T-cell (primary cell): ENCODE measurements at regions not wholly inside any gene's neighbourhood (a gene's known extent, or its start where the extent isn't known, plus 50 kb on each side); places are given as distances from the start of the nearest gene placed in this dataset.

Experiments
- ATAC-seq, 4 experiments: fragments of 200-7000 bp in 3 of 4; fragments of 150-1000 bp in 1 of 4; cut with Tn5 transposase; replicated peaks in 1 of 4; 1 replicate in 3 of 4; 2 replicates in 1 of 4; pipeline ENCODE4 v1.10.0; 2021; ENCODE audit warnings: moderate library complexity in 3 of 4, mild to moderate bottlenecking in 2 of 4, moderate number of reproducible peaks in 1 of 4
- CTCF ChIA-PET, 2 donors: fragments of 300-600 bp; sonication (Branson Sonifier 250); formaldehyde crosslinking; loops; one replicate each; lab custom pipeline; 2022; ENCODE audit warnings: antibody characterized with exemption in 2 of 2; lab: Charles Lee
- POLR2A ChIA-PET, 2 donors: fragments of 300-600 bp; sonication (Branson Sonifier 250); formaldehyde crosslinking; loops; one replicate each; lab custom pipeline; 2022; ENCODE audit warnings: antibody characterized with exemption in 2 of 2; lab: Charles Lee
- DNase-seq, 35 experiments: peaks; one replicate each; pipeline versions ENCODE4 v3.0.0 to v3.0.0-alpha.2; 2013 to 2023
- H3K27ac ChIP-seq: one replicate; pipeline ENCODE4 v1.5.1; 2013; ENCODE audit warnings: low read length
- H3K27me3 ChIP-seq, 2 experiments: replicated peaks in 1 of 2; 1 replicate in 1 of 2; 2 replicates in 1 of 2; pipeline versions ENCODE4 v1.6.1 to v1.7.0; 2013; ENCODE audit warnings: low read length in 1 of 2, mixed read lengths in 1 of 2; ENCODE audit not compliant: control insufficient read depth in 2 of 2, insufficient read depth in 2 of 2; ENCODE audit errors: extremely low read depth in 1 of 2
- H3K36me3 ChIP-seq, 2 donors: 1 replicate in 1 of 2; 2 replicates in 1 of 2; pipeline versions ENCODE4 v1.6.1 to v1.7.0; 2013; ENCODE audit warnings: low read length in 1 of 2; ENCODE audit not compliant: control insufficient read depth in 2 of 2, insufficient read depth in 1 of 2; ENCODE audit errors: extremely low read depth in 1 of 2
- H3K4me1 ChIP-seq, 2 experiments: 1 replicate in 1 of 2; 2 replicates in 1 of 2; pipeline versions ENCODE4 v1.6.1 to v1.7.0; 2013; ENCODE audit warnings: low read length in 2 of 2, mixed read lengths in 1 of 2; ENCODE audit not compliant: insufficient read depth in 2 of 2, control insufficient read depth in 1 of 2; ENCODE audit errors: extremely low read depth in 1 of 2
- H3K4me3 ChIP-seq, 2 donors: 1 replicate in 1 of 2; 2 replicates in 1 of 2; pipeline versions ENCODE4 v1.5.1 to v1.7.0; 2013; ENCODE audit warnings: mild to moderate bottlenecking in 2 of 2, low read length in 1 of 2, moderate library complexity in 1 of 2; ENCODE audit not compliant: control insufficient read depth in 1 of 2; ENCODE audit errors: extremely low read depth in 1 of 2
- H3K9me3 ChIP-seq: 2 replicates; pipeline ENCODE4 v1.7.0; 2013
- H3K27ac Mint-ChIP-seq, 2 donors: one replicate each; pipeline ENCODE4 v1.8.0; 2020 to 2021; ENCODE audit warnings: mild to moderate bottlenecking in 2 of 2, mixed read lengths in 2 of 2
- H3K27me3 Mint-ChIP-seq, 2 donors: one replicate each; pipeline ENCODE4 v1.8.0; 2021 to 2022; ENCODE audit warnings: mixed read lengths in 2 of 2
- H3K36me3 Mint-ChIP-seq: one replicate; pipeline ENCODE4 v1.8.0; 2021; ENCODE audit warnings: mixed read lengths
- H3K4me1 Mint-ChIP-seq, 3 donors: one replicate each; pipeline ENCODE4 v1.8.0; 2020 to 2022; ENCODE audit warnings: mixed read lengths in 3 of 3, mild to moderate bottlenecking in 1 of 3
- H3K4me3 Mint-ChIP-seq, 3 donors: one replicate each; pipeline ENCODE4 v1.8.0; 2020 to 2022; ENCODE audit warnings: mild to moderate bottlenecking in 3 of 3, mixed read lengths in 3 of 3, moderate library complexity in 3 of 3
- H3K9me3 Mint-ChIP-seq, 3 donors: one replicate each; pipeline ENCODE4 v1.8.0; 2020 to 2022; ENCODE audit warnings: mixed read lengths in 3 of 3
- WGBS: methylation state at CpG from one replicate; pipeline ENCODE4 v1.1.5; 2013; ENCODE audit warnings: missing lambda C conversion rate; ENCODE audit not compliant: insufficient coverage; 5-methylcytosine and 5-hydroxymethylcytosine counted together

- Mint-ChIP-seq H3K27ac (no peak overlapping the region), H3K9me3 (peaks cover 4 to 16% (median 9%) of the 10 kb centered on the region in 3 donors), H3K4me1 (no peaks in the 10 kb centered on the region), H3K4me3 (no peak overlapping the region), H3K27me3 (no peaks in the 10 kb centered on the region), H3K36me3 (no peaks in the 10 kb centered on the region)
- ChIA-PET POLR2A (no interaction called here), CTCF (no interaction called here)
- Histone ChIP-seq H3K27ac (no peak overlapping the region), H3K9me3 (no peaks in the 10 kb centered on the region), H3K36me3 (no peaks in the 10 kb centered on the region), H3K4me3 (no peak overlapping the region), H3K27me3 (no peaks in the 10 kb centered on the region), H3K4me1 (no peaks in the 10 kb centered on the region)
- ATAC-seq (no peak), DNase-seq (no peak)
- no CpG with 5 or more reads among the region's 1 CpG for WGBS
Observed at GRCh38 chr2:185127412-185127811, 529.1 kb downstream of the ZNF804A start.

DNA sequence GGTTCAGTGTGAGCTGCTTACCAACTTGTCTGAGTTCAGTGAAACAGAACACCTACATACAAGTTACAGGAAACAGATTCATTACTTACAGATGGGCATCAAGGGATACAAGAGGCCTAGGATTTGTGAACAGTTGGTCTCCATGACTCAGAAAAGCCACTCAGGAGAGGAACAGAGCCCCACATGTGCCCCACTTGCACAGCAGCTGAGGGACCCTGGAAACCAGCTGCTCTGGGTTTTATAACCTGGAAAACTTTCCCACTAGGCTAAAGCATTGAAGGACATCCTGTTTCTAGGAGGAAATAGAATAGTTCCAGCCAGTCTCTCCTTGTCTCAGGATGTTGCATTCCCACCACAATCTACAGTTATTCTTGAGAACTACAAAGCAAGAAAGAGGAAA lies 530.0 kb downstream of the ZNF804A start:
- Histone ChIP-seq H3K36me3 (no peaks in the 10 kb centered on the region), H3K4me1 (no peaks in the 10 kb centered on the region), H3K27ac (no peak overlapping the region), H3K27me3 (no peaks in the 10 kb centered on the region), H3K4me3 (no peak overlapping the region), H3K9me3 (no peaks in the 10 kb centered on the region)
- H3K36me3 Mint-ChIP-seq, result no peaks in the 10 kb centered on the region
- H3K27ac Mint-ChIP-seq, result no peak overlapping the region
- ATAC-seq, result no peak
- H3K27me3 Mint-ChIP-seq, result no peaks in the 10 kb centered on the region
- CTCF ChIA-PET, result no interaction called here
- no peak for DNase-seq
- peaks cover 4 to 17% (median 9%) of the 10 kb centered on the region in 3 donors for H3K9me3 Mint-ChIP-seq
- no peak overlapping the region for H3K4me3 Mint-ChIP-seq
- H3K4me1 Mint-ChIP-seq, result no peaks in the 10 kb centered on the region
- POLR2A ChIA-PET, result no interaction called here

DNA sequence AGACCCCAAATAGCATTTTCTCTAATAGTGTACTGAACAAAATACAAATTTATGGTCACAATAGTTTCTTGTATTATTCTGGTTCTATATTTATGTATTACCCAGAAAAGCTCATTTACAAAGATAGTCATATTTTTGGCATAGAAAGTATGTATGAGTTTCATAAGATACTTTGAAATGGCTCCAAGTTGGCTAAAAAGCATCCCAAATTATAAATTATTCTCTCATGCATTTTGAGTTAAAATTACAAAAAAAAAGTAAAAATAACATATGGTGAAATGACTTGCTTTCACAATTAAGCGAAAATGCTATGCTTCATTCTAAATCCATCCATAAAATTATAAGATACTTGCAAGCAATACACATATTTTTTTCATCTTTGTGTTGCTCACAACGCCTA lies 530.7 kb downstream of the ZNF804A start:
- no peak overlapping the region for H3K4me3 Mint-ChIP-seq
- Histone ChIP-seq H3K4me3 (no peak overlapping the region), H3K4me1 (no peaks in the 10 kb centered on the region), H3K27me3 (no peaks in the 10 kb centered on the region), H3K36me3 (no peaks in the 10 kb centered on the region), H3K27ac (no peak overlapping the region), H3K9me3 (no peaks in the 10 kb centered on the region)
- CTCF ChIA-PET, result no interaction called here
- DNase-seq, result no peak
- peaks cover 4 to 21% (median 9%) of the 10 kb centered on the region in 3 donors for H3K9me3 Mint-ChIP-seq
- ATAC-seq, result no peak
- POLR2A ChIA-PET, result no interaction called here
- H3K4me1 Mint-ChIP-seq, result no peaks in the 10 kb centered on the region
- no peaks in the 10 kb centered on the region for H3K27me3 Mint-ChIP-seq
- WGBS, result no CpG with 5 or more reads among the region's 2 CpGs
- H3K27ac Mint-ChIP-seq, result no peak overlapping the region
- no peaks in the 10 kb centered on the region for H3K36me3 Mint-ChIP-seq

- H3K4me1 ChIP-seq, result no peaks in the 10 kb centered on the region
- ChIA-PET POLR2A (no interaction called here), CTCF (no interaction called here)
- no peak overlapping the region for H3K4me3 Mint-ChIP-seq
- no peaks in the 10 kb centered on the region for H3K36me3 Mint-ChIP-seq
- ATAC-seq (no peak), DNase-seq (no peak)
- WGBS, result no CpG with 5 or more reads among the region's 4 CpGs
- H3K27me3 ChIP-seq, result no peaks in the 10 kb centered on the region
- H3K27ac ChIP-seq, result no peak overlapping the region
- no peaks in the 10 kb centered on the region for H3K27me3 Mint-ChIP-seq
- H3K4me3 ChIP-seq, result no peak overlapping the region
- H3K4me1 Mint-ChIP-seq, result no peaks in the 10 kb centered on the region
- H3K36me3 ChIP-seq, result no peaks in the 10 kb centered on the region
- H3K9me3 Mint-ChIP-seq, result peaks cover 4 to 15% (median 12%) of the 10 kb centered on the region in 3 donors
- no peaks in the 10 kb centered on the region for H3K9me3 ChIP-seq
- H3K27ac Mint-ChIP-seq, result no peak overlapping the region
Observed at GRCh38 chr2:185130685-185131084, 532.4 kb downstream of the ZNF804A start.

DNA sequence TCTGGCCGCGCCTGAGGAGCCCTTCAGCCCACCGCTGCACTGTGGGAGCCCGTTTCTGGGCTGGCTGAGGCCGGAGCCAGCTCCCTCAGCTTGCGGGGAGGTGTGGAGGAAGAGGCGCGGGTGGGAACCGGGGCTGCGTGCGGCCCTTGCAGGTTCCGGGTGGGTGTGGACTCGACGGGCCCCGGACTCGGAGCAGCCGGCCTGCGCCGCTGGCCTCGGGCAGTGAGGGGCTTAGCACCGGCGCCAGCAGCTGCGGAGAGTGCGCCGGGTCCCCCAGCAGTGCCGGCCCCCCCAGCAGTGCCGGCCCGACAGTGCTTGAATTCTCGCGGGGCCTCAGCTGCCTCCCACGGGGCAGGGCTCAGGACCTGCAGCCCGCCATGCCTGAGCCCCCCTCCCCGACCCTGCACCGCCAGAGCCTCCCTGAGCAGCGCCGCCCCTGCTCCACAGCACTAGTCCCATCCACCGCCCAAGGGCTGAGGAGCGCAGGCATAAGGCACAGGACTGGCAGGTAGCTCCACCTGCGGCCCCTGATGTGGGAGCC lies 534.2 kb downstream of the ZNF804A start:
- peaks cover 2 to 14% (median 9%) of the 10 kb centered on the region in 3 donors for H3K9me3 Mint-ChIP-seq
- H3K36me3 Mint-ChIP-seq, result no peaks in the 10 kb centered on the region
- ChIA-PET POLR2A (no interaction called here), CTCF (no interaction called here)
- no peaks in the 10 kb centered on the region for H3K4me1 Mint-ChIP-seq
- Histone ChIP-seq H3K27ac (no peak overlapping the region), H3K9me3 (no peaks in the 10 kb centered on the region), H3K27me3 (no peaks in the 10 kb centered on the region), H3K36me3 (no peaks in the 10 kb centered on the region), H3K4me3 (no peak overlapping the region), H3K4me1 (no peaks in the 10 kb centered on the region)
- no peak overlapping the region for H3K4me3 Mint-ChIP-seq
- no peak for DNase-seq
- no peaks in the 10 kb centered on the region for H3K27me3 Mint-ChIP-seq
- WGBS, result 94% methylated on average over 35 of the region's 39 CpGs
- no peak for ATAC-seq
- no peak overlapping the region for H3K27ac Mint-ChIP-seq

GRCh38 chr2:185137700-185138099 lies 539.4 kb downstream of the ZNF804A start:
- Histone ChIP-seq H3K27ac (no peak overlapping the region), H3K36me3 (no peaks in the 10 kb centered on the region), H3K4me3 (no peak overlapping the region), H3K4me1 (no peaks in the 10 kb centered on the region), H3K27me3 (no peaks in the 10 kb centered on the region), H3K9me3 (no peaks in the 10 kb centered on the region)
- no peaks in the 10 kb centered on the region for H3K4me1 Mint-ChIP-seq
- H3K9me3 Mint-ChIP-seq, result peaks cover 6 to 12% (median 11%) of the 10 kb centered on the region in 3 donors
- ChIA-PET POLR2A (no interaction called here), CTCF (no interaction called here)
- no peaks in the 10 kb centered on the region for H3K27me3 Mint-ChIP-seq
- H3K4me3 Mint-ChIP-seq, result no peak overlapping the region
- no peaks in the 10 kb centered on the region for H3K36me3 Mint-ChIP-seq
- no peak overlapping the region for H3K27ac Mint-ChIP-seq
- ATAC-seq, result no peak
- no peak for DNase-seq

DNA sequence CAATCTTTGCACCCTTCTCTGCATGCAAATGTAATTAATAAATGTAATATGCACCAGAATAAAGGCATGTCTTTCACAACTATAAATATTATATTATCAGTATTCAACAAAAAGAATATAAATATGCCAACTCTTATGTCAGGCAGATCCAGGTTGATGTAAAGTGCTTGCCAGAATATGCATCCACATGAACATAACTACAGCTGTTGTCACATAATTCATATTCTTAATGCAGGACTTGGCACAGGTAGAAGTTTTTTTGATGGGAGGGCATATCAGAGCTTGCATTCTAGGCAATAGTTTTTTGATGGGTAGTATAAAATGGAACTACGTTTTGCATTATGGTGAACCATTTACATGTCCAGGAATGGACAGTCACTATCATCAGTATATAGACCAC lies 544.3 kb downstream of the ZNF804A start:
- H3K27ac ChIP-seq, result no peak overlapping the region
- no peak overlapping the region for H3K27ac Mint-ChIP-seq
- no peaks in the 10 kb centered on the region for H3K27me3 Mint-ChIP-seq
- no peaks in the 10 kb centered on the region for H3K4me1 ChIP-seq
- peaks cover 0 to 6% (median 6%) of the 10 kb centered on the region in 3 donors for H3K9me3 Mint-ChIP-seq
- WGBS, result no CpG with 5 or more reads among the region's 1 CpG
- no peak overlapping the region for H3K4me3 Mint-ChIP-seq
- H3K9me3 ChIP-seq, result no peaks in the 10 kb centered on the region
- no peaks in the 10 kb centered on the region for H3K36me3 Mint-ChIP-seq
- DNase-seq (no peak), ATAC-seq (no peak)
- no peaks in the 10 kb centered on the region for H3K4me1 Mint-ChIP-seq
- ChIA-PET CTCF (no interaction called here), POLR2A (no interaction called here)
- H3K27me3 ChIP-seq, result no peaks in the 10 kb centered on the region
- H3K4me3 ChIP-seq, result no peak overlapping the region
- no peaks in the 10 kb centered on the region for H3K36me3 ChIP-seq
